GM12872 (cell line): ENCODE measurements at regions not wholly inside any gene's neighbourhood (a gene's known extent, or its start where the extent isn't known, plus 50 kb on each side); places are given as distances from the start of the nearest gene placed in this dataset.

Experiments
- CTCF ChIP-seq: IDR thresholded peaks from 3 replicates; pipeline ENCODE4 v1.5.1; 2011; ENCODE audit warnings: low read depth, mild to moderate bottlenecking, low read length, moderate library complexity; ENCODE audit not compliant: insufficient read depth

- TF ChIP-seq CTCF = no peak
These were observed 596.9 kb upstream of the ARPP21 start for GRCh38 chr3:35042210-35042991.

GRCh38 chr3:35043040-35043439 lies 596.3 kb upstream of the ARPP21 start:
- TF ChIP-seq CTCF = no peak

- TF ChIP-seq CTCF = no peak
These were observed 595.1 kb upstream of the ARPP21 start for GRCh38 chr3:35044190-35044589.

- no peak for TF ChIP-seq CTCF
These were observed 594.2 kb upstream of the ARPP21 start for GRCh38 chr3:35045118-35045517.

GRCh38 chr3:35064761-35065160 lies 574.6 kb upstream of the ARPP21 start:
- no peak for TF ChIP-seq CTCF

- no peak for TF ChIP-seq CTCF
These were observed 573.4 kb upstream of the ARPP21 start for GRCh38 chr3:35065891-35066290.

GRCh38 chr3:35067750-35068149 lies 571.6 kb upstream of the ARPP21 start:
- TF ChIP-seq CTCF = no peak
